GM18526 (cell line): ENCODE measurements at regions not wholly inside any gene's neighbourhood (a gene's known extent, or its start where the extent isn't known, plus 50 kb on each side); places are given as distances from the start of the nearest gene placed in this dataset.

Source experiments
- POLR2A ChIP-seq: IDR thresholded peaks from 3 replicates; pipeline ENCODE4 v1.6.1; 2011; ENCODE audit not compliant: insufficient read length; ENCODE audit errors: extremely low read depth

DNA sequence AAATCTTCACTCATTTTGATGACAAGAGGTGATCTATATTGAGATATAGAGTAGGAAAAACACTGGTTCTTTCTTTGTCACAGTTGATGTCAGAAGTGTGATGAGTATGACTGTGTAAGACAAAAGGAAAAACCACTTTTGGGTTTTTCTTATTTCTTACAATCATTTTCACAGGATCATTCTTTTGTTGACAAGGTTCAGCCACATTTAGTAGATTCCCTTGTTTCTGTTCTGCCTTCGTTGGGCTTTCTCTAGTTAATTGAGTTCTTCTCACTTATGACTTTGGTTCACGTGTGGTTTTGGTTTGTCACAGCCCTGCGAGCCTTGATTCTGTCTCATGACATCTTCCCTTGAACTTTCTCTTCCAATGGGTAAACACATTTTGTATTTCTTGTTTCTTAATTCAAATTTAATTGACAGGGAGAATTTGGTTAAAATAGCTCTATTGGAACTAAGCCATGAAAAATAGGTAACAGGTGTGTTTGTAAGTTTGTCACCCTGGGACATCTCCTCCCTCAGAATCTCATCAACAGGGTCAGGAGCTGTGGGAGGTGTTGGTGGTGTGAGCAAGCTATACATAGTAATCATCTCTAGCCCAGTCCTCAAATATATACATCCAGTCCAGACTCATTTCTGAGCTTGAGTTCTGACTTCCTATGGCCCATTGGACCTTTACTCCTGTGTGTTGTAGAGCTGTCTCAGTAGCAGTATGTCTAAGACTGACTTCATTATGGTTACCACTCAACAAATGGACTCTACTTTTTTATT is 255.3 kb downstream of the BMP4 start:
- TF ChIP-seq POLR2A: no peak

DNA sequence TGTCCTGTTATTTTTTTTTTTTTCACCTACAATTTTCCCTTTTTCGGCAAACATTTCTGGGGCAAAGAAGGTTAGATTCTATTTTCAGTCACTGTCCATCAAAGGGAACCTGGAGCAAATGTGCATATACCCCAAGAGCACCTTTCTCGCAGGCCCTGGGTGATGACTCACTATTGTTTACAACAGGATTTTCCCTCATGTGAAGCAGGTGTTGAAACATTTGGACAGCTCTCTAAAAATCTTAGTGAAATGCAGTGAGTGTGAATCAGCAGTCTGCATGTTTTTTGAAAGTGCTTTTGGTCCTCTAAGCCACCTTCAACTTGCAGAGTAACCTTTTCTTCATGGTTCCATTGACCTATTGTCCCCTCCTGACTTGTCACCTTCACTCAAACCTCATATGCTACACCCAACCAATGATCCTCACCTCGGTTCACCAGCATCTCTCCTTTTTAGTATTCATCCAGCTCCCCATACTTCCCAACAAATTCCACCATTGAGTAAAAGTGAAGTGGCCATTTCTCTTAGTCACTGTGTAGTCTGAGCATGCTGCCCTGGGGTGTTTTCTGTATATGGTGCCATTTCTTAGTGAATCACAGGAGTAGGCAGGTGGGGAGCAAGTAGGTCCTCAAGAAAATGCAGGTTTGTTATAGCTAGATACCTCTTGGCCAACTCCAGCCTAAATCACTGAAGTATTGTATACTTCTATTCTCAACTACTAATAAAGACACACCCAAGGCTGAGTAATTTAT is 260.2 kb downstream of the BMP4 start:
- TF ChIP-seq POLR2A: no peak

GRCh38 chr14:53695692-53696214 is 260.9 kb downstream of the BMP4 start:
- no peak for TF ChIP-seq POLR2A

DNA sequence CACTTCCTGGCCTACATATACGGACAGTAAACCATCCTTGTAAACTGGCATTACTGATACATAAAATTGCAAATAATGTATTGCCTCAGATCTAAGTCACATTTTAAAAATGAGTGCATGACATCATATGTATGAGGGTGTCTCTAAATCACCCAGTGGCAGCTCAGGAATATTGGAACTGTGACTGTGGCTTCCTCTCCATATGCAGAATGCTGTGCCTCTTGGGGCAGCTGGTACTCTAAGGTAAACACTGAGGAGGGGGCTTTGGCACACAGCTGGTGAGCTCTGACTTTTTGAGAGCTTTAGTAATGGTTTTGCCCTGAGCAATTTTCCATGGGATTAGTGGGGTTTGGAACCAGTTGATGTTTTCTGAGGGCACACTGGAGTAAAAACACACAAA is 263.7 kb downstream of the BMP4 start:
- TF ChIP-seq POLR2A: no peak

GRCh38 chr14:53692451-53692850 is 264.2 kb downstream of the BMP4 start:
- TF ChIP-seq POLR2A: no peak

DNA sequence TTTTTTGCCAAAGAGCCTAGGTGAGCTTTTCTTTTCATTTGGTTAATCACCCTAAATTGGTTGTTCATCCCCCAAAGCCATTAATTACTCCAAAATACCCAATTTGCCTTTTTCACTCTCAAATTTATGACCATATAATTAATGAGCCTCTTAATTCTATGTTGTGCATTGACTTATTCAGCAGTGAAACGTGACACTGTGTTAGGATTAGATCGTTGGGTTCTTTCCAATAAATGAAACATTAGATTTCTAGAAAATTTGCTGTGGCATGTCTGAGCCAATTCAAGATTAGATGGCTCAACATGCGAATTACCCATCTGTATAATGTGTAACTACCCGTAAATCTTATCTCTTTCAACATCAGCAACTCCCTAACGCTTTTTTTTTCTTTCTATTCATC is 273.4 kb downstream of the BMP4 start:
- TF ChIP-seq POLR2A: no peak

DNA sequence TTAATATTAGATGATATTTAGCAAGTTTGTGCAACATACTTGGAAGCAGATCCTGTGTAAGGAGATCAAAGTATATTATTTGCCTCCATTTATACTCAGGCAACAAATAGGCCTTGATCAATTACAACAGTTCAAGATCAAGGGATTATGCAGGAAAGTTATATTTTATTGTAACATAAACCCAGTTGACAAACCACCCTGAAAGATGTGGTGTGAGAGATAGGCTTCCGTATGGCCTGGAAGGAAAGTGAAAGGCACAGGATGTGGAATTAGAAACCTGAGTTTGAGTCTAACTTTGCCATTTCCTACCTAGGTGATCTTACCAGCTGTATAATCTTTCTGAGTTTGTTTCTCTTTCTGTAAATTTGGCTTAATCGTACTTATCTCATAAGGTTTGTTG is 284.1 kb downstream of the BMP4 start:
- no peak for TF ChIP-seq POLR2A

- TF ChIP-seq POLR2A: no peak
Measured at GRCh38 chr14:53670701-53671100, 285.9 kb downstream of the BMP4 start.

DNA sequence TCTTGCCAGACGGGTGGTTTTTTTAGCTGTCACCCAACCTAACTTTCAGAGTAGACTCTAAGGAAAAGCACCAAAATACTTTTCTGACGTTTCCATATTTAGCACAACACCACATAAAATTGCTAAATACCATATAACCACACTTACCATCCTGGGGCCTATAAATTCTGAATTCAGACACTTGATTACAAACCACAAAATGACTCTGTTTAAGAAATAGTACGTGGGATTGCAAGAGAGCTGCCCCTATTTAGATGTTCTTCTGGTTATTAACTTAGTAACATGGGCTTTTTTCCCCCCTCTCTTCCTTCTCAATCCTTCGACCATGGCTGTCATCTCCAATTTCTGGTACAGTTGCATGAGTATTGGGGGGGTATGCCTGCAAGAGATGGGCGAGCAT is 287.7 kb downstream of the BMP4 start:
- TF ChIP-seq POLR2A: no peak

- no peak for TF ChIP-seq POLR2A
Measured at GRCh38 chr14:53663709-53664108, 292.9 kb downstream of the BMP4 start.

- no peak for TF ChIP-seq POLR2A
Measured at GRCh38 chr14:53655080-53655785, 301.4 kb downstream of the BMP4 start.

GRCh38 chr14:53652068-53652467 is 304.6 kb downstream of the BMP4 start:
- no peak for TF ChIP-seq POLR2A

GRCh38 chr14:53651096-53651740 is 305.4 kb downstream of the BMP4 start:
- TF ChIP-seq POLR2A: no peak

- no peak for TF ChIP-seq POLR2A
Measured at GRCh38 chr14:53646925-53647324, 309.7 kb downstream of the BMP4 start.

DNA sequence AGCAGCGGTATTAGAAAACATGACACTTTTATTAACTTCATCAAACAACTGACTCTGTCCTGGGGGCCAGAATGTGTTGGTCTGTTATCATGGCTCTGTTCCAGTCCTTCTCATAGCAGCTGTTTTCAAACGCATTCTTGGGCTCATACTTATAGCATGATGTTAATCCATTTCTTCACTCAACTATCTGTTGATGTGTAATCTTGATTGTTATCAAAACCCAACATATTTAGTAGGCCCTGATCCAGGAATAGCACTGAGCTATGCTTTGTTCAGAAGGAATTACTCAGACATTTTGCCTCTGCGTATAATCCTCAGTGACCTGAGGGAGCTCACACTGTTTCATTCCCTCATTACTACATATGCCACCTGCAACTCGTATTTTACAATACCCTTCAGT is 315.9 kb downstream of the BMP4 start:
- no peak for TF ChIP-seq POLR2A
